Mesenchymal stem cell (in vitro differentiated cells and primary cell): ENCODE measurements at regions not wholly inside any gene's neighbourhood (a gene's known extent, or its start where the extent isn't known, plus 50 kb on each side); places are given as distances from the start of the nearest gene placed in this dataset.

Experiments used
- DNase-seq: peaks from one replicate; pipeline ENCODE4 v3.0.0-alpha.2; 2013
- H2AFZ ChIP-seq: one replicate; pipeline ENCODE4 v1.6.1; 2013; ENCODE audit warnings: low read depth, mild to moderate bottlenecking, control low read depth, inconsistent platforms, low read length, moderate library complexity
- H2AK5ac ChIP-seq: 2 replicates; pipeline ENCODE4 v1.6.1; 2013; ENCODE audit warnings: low read length, moderate library complexity, mild to moderate bottlenecking, inconsistent platforms; ENCODE audit not compliant: severe bottlenecking
- H2BK120ac ChIP-seq: one replicate; pipeline ENCODE4 v1.6.1; 2013; ENCODE audit warnings: low read depth, mild to moderate bottlenecking, inconsistent platforms, low read length, moderate library complexity
- H2BK12ac ChIP-seq, 2 experiments: one replicate each; pipeline ENCODE4 v1.6.1; 2013; ENCODE audit warnings: inconsistent platforms in 2 of 2, low read length in 2 of 2, mild to moderate bottlenecking in 2 of 2, moderate library complexity in 2 of 2, control low read depth in 1 of 2
- H2BK15ac ChIP-seq: one replicate; pipeline ENCODE4 v1.6.1; 2013; ENCODE audit warnings: mild to moderate bottlenecking, low read depth, inconsistent platforms; ENCODE audit not compliant: poor library complexity, severe bottlenecking
- H2BK5ac ChIP-seq: 2 replicates; pipeline ENCODE4 v1.6.1; 2013; ENCODE audit warnings: low read depth, mild to moderate bottlenecking, low read length, control low read depth, inconsistent platforms; ENCODE audit not compliant: poor library complexity, severe bottlenecking
- H3K14ac ChIP-seq, 2 experiments: one replicate each; pipeline ENCODE4 v1.6.1; 2013; ENCODE audit warnings: inconsistent platforms in 2 of 2, low read length in 2 of 2, control low read depth in 1 of 2, mild to moderate bottlenecking in 1 of 2, moderate library complexity in 1 of 2
- H3K18ac ChIP-seq, 2 experiments: one replicate each; pipeline ENCODE4 v1.6.1; 2013; ENCODE audit warnings: inconsistent platforms in 2 of 2, low read length in 2 of 2, control low read depth in 1 of 2, low read depth in 1 of 2, mild to moderate bottlenecking in 1 of 2
- H3K23ac ChIP-seq, 2 experiments: one replicate each; pipeline ENCODE4 v1.6.1; 2013; ENCODE audit warnings: inconsistent platforms in 2 of 2, low read length in 2 of 2, mild to moderate bottlenecking in 2 of 2, moderate library complexity in 2 of 2, control low read depth in 1 of 2
- H3K27ac ChIP-seq: 2 replicates; pipeline ENCODE4 v1.5.1; 2013; ENCODE audit warnings: mild to moderate bottlenecking, moderate library complexity, low read length, control low read depth, inconsistent platforms; ENCODE audit not compliant: poor library complexity, severe bottlenecking
- H3K27me3 ChIP-seq, 2 experiments: 2 replicates each; pipeline versions ENCODE4 v1.6.1 to v1.7.0; 2013; ENCODE audit warnings: low read length in 2 of 2, mild to moderate bottlenecking in 2 of 2, moderate library complexity in 2 of 2, control low read depth in 1 of 2, inconsistent platforms in 1 of 2; ENCODE audit not compliant: control insufficient read depth in 1 of 2, insufficient read depth in 1 of 2
- H3K36me3 ChIP-seq, 2 experiments: 2 replicates each; pipeline versions ENCODE4 v1.6.1 to v1.7.0; 2013; ENCODE audit warnings: low read length in 2 of 2, control low read depth in 1 of 2, inconsistent platforms in 1 of 2, low read depth in 1 of 2, mild to moderate bottlenecking in 1 of 2; ENCODE audit not compliant: insufficient read depth in 2 of 2, control insufficient read depth in 1 of 2
- H3K4ac ChIP-seq, 2 experiments: one replicate each; pipeline ENCODE4 v1.6.1; 2013; ENCODE audit warnings: inconsistent platforms in 2 of 2, low read length in 2 of 2, mild to moderate bottlenecking in 2 of 2, moderate library complexity in 2 of 2, control low read depth in 1 of 2, low read depth in 1 of 2
- H3K4me1 ChIP-seq: 2 replicates; pipeline ENCODE4 v1.6.1; 2013; ENCODE audit warnings: low read depth, low read length, control low read depth; ENCODE audit not compliant: control insufficient read depth, insufficient read depth
- H3K4me2 ChIP-seq: 2 replicates; pipeline ENCODE4 v1.6.1; 2013; ENCODE audit warnings: low read length, mild to moderate bottlenecking, inconsistent platforms; ENCODE audit not compliant: poor library complexity, severe bottlenecking
- H3K4me3 ChIP-seq, 2 experiments: 2 replicates each; pipeline versions ENCODE4 v1.5.1 to v1.7.0; 2013; ENCODE audit warnings: low read length in 2 of 2, mild to moderate bottlenecking in 2 of 2, control low read depth in 1 of 2, low read depth in 1 of 2; ENCODE audit not compliant: insufficient read depth in 1 of 2
- H3K79me1 ChIP-seq: replicated peaks from 2 replicates; pipeline ENCODE4 v1.6.1; 2013; ENCODE audit warnings: mild to moderate bottlenecking, control low read depth, low read length, inconsistent platforms; ENCODE audit not compliant: poor library complexity, severe bottlenecking
- H3K9ac ChIP-seq: 2 replicates; pipeline ENCODE4 v1.7.0; 2013; ENCODE audit warnings: mild to moderate bottlenecking, low read length, moderate library complexity
- H3K9me3 ChIP-seq: 2 replicates; pipeline ENCODE4 v1.7.0; 2013; ENCODE audit warnings: mild to moderate bottlenecking, low read length; ENCODE audit not compliant: control insufficient read depth
- H4K8ac ChIP-seq: one replicate; pipeline ENCODE4 v1.6.1; 2013; ENCODE audit warnings: inconsistent platforms, mild to moderate bottlenecking, low read length, moderate library complexity
- H4K91ac ChIP-seq: one replicate; pipeline ENCODE4 v1.6.1; 2013; ENCODE audit warnings: mild to moderate bottlenecking, low read length, inconsistent platforms
- WGBS: methylation state at CpG from one replicate; pipeline ENCODE4 v1.1.7; 2013; ENCODE audit warnings: mixed read lengths; 5-methylcytosine and 5-hydroxymethylcytosine counted together

GRCh38 chr18:46378864-46379207 lies 274.7 kb downstream of the HAUS1 start:
- H2BK15ac ChIP-seq: no peak overlapping the region
- WGBS: 61% methylated on average over 4 of the region's 4 CpGs
- no peaks in the 10 kb centered on the region for H3K79me1 ChIP-seq
- DNase-seq: no peak
- H4K8ac ChIP-seq: no peak overlapping the region
- no peak overlapping the region for H3K4me3 ChIP-seq
- H3K36me3 ChIP-seq: no peaks in the 10 kb centered on the region
- H3K9ac ChIP-seq: no peak overlapping the region
- H2AK5ac ChIP-seq: no peak overlapping the region
- no peak overlapping the region for H4K91ac ChIP-seq
- H3K4me2 ChIP-seq: no peak overlapping the region
- H3K18ac ChIP-seq: no peak overlapping the region
- no peak overlapping the region for H2BK120ac ChIP-seq
- peaks cover 6 to 15% of the 10 kb centered on the region in 2 experiments for H3K27me3 ChIP-seq
- no peaks in the 10 kb centered on the region for H3K9me3 ChIP-seq
- H3K4ac ChIP-seq: no peak overlapping the region
- no peak overlapping the region for H2AFZ ChIP-seq
- H3K14ac ChIP-seq: no peak overlapping the region
- no peak overlapping the region for H3K23ac ChIP-seq
- no peaks in the 10 kb centered on the region for H3K4me1 ChIP-seq
- H2BK12ac ChIP-seq: no peak overlapping the region
- H2BK5ac ChIP-seq: no peak overlapping the region
- no peak overlapping the region for H3K27ac ChIP-seq

- Histone ChIP-seq H2AK5ac (no peak overlapping the region), H3K4me1 (no peaks in the 10 kb centered on the region), H2BK12ac (no peak overlapping the region), H4K8ac (no peak overlapping the region), H4K91ac (no peak overlapping the region), H3K4me3 (no peak overlapping the region), H3K14ac (no peak overlapping the region), H3K9ac (no peak overlapping the region), H3K36me3 (no peaks in the 10 kb centered on the region), H3K27me3 (peaks cover 6 to 15% of the 10 kb centered on the region in 2 experiments), H3K27ac (no peak overlapping the region), H3K4me2 (no peak overlapping the region), H2BK120ac (no peak overlapping the region), H3K9me3 (no peaks in the 10 kb centered on the region), H2BK15ac (no peak overlapping the region), H3K4ac (no peak overlapping the region), H2AFZ (no peak overlapping the region), H2BK5ac (no peak overlapping the region), H3K23ac (no peak overlapping the region), H3K18ac (no peak overlapping the region), H3K79me1 (no peaks in the 10 kb centered on the region)
- 65% methylated on average over 10 of the region's 11 CpGs for whole genome bisulfite sequencing
- no peak for DNase-seq
These were observed 275.3 kb downstream of the HAUS1 start for GRCh38 chr18:46379323-46379950.

GRCh38 chr18:46385124-46385523 lies 271.9 kb downstream of the LOXHD1 start:
- DNase-seq: no peak
- whole genome bisulfite sequencing: 92% methylated on average over 2 of the region's 2 CpGs
- Histone ChIP-seq H3K23ac (no peak overlapping the region), H3K4ac (no peak overlapping the region), H2BK120ac (no peak overlapping the region), H2BK15ac (no peak overlapping the region), H4K8ac (no peak overlapping the region), H3K4me3 (no peak overlapping the region), H3K14ac (no peak overlapping the region), H3K4me2 (no peak overlapping the region), H3K27me3 (peaks cover 0 to 28% of the 10 kb centered on the region in 2 experiments), H3K9ac (no peak overlapping the region), H2BK12ac (no peak overlapping the region), H3K18ac (no peak overlapping the region), H2AFZ (no peak overlapping the region), H2AK5ac (no peak overlapping the region), H3K79me1 (no peaks in the 10 kb centered on the region), H3K27ac (no peak overlapping the region), H2BK5ac (no peak overlapping the region), H4K91ac (no peak overlapping the region), H3K36me3 (no peaks in the 10 kb centered on the region), H3K4me1 (peaks cover 12% of the 10 kb centered on the region), H3K9me3 (no peaks in the 10 kb centered on the region)

GRCh38 chr18:46386788-46387187 lies 270.2 kb downstream of the LOXHD1 start:
- H3K9me3 ChIP-seq: no peaks in the 10 kb centered on the region
- no peak overlapping the region for H2AFZ ChIP-seq
- DNase-seq: no peak
- H2BK12ac ChIP-seq: no peak overlapping the region
- H2BK15ac ChIP-seq: no peak overlapping the region
- no peak overlapping the region for H3K4me3 ChIP-seq
- H3K4me1 ChIP-seq: peaks cover 12% of the 10 kb centered on the region
- no peak overlapping the region for H3K9ac ChIP-seq
- H3K27me3 ChIP-seq: peaks cover 0 to 28% of the 10 kb centered on the region in 2 experiments
- H3K14ac ChIP-seq: no peak overlapping the region
- H2BK120ac ChIP-seq: no peak overlapping the region
- H3K23ac ChIP-seq: no peak overlapping the region
- H4K91ac ChIP-seq: no peak overlapping the region
- no peak overlapping the region for H2AK5ac ChIP-seq
- no peak overlapping the region for H2BK5ac ChIP-seq
- no peak overlapping the region for H4K8ac ChIP-seq
- 88% methylated on average over 1 of the region's 5 CpGs for WGBS
- no peaks in the 10 kb centered on the region for H3K36me3 ChIP-seq
- no peaks in the 10 kb centered on the region for H3K79me1 ChIP-seq
- no peak overlapping the region for H3K4ac ChIP-seq
- no peak overlapping the region for H3K4me2 ChIP-seq
- H3K27ac ChIP-seq: no peak overlapping the region
- no peak overlapping the region for H3K18ac ChIP-seq
